ENCODE measurements at regions not wholly inside any gene's neighbourhood (a gene's known extent, or its start where the extent isn't known, plus 50 kb on each side); places are given as distances from the start of the nearest gene placed in this dataset.
"Not testable (repeated sequence)": the region's sequence is repeated elsewhere in the genome, so short reads cannot be mapped to it uniquely, and the experiment has no call there.

DNA sequence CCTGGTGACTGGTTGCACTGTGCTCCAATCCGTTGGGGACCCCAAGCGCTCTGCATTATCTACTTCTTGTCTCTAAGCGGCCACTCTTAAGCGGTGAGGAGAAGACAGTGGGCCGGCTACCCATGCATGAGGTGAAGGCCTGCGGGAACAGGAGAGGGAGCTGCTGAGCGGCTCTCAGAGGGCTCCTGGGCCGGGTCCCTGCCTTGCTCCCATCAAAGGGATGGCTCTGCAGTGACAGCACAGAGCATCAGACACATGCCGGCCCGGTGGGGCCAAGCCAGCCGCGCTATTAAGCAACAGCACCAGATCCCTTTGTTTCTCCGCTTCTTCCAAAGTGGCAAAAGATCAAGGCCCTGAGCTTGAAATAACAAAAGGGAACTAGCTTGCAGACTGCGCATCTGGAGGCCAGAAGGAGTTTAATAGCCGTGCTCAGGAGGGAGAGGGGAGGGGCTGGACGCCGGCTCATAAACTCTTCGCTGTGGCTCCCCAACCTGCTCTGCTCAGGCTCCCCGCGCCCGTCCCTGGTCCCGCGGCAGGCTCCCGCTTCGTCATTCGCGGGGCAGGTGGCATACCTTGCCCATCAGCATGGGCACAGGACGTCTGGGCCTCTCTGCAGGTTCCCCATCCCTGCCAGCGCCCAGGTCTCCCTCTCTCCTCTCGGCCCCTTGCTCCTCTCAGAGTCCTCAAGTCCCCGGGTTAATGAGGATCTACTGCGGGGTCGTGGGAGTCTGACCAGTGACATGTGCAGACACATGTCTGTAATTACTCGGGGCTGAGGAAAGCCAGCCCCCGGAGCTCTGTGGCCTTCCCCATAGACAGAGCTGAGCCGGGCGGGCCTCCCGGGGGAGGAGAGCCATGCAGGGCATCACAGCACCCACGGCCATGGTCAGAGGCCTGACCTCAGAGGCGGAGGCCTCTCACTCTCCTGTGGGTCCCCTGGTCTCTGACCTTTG is 96.7 kb downstream of the ASB1 start:
- H3K27me3 ChIP-seq (ENCODE audit: control insufficient read depth, insufficient read depth, low read length), result no peaks in the 10 kb centered on the region
- H3K4me3 ChIP-seq (ENCODE audit: low read length), result no peak overlapping the region
- peaks cover 5% of the 10 kb centered on the region for H3K4me1 ChIP-seq (ENCODE audit: control insufficient read depth, low read depth, low read length)
- H3K36me3 ChIP-seq (ENCODE audit: control insufficient read depth, low read depth, low read length), result no peaks in the 10 kb centered on the region
- no peaks in the 10 kb centered on the region for H3K9me3 ChIP-seq (ENCODE audit: control insufficient read depth, low read depth, low read length)
- H3K27ac ChIP-seq (ENCODE audit: low read length), result no peak overlapping the region
- H3K9ac ChIP-seq (ENCODE audit: low read length), result no peak overlapping the region

DNA sequence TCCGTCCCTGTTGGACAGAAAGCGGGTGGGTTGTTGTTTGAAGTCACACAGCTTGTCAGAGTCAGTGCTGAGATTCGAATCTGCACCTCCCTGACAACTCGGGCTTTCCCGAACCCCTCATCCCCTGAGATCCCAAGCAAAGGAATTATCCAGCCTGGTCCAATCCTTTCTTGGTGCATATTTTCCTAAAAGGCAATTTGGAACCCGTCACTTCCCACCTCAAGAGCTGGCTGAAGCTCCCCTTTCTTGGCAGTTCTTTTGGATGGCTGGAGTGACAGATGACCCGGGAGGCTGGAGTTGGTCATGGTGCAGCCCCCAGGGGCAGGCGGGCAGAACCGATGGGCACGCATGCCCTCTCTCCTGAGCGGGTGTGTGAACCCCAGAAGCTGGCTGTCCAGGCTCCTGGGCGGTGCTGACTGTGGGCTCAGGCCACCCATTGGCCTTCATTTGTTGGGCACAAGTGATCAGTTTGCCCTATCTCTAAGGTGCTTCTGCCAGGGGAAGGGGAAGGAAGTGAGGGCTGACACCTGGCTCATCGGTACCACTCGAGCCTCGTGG is 97.8 kb downstream of the ASB1 start:
- Histone ChIP-seq H3K27me3 (ENCODE audit: control insufficient read depth, insufficient read depth, low read length) (no peaks in the 10 kb centered on the region), H3K9me3 (ENCODE audit: control insufficient read depth, low read depth, low read length) (no peaks in the 10 kb centered on the region), H3K4me1 (ENCODE audit: control insufficient read depth, low read depth, low read length) (peaks cover 5% of the 10 kb centered on the region), H3K9ac (ENCODE audit: low read length) (no peak overlapping the region), H3K27ac (ENCODE audit: low read length) (no peak overlapping the region), H3K4me3 (ENCODE audit: low read length) (no peak overlapping the region), H3K36me3 (ENCODE audit: control insufficient read depth, low read depth, low read length) (no peaks in the 10 kb centered on the region)

DNA sequence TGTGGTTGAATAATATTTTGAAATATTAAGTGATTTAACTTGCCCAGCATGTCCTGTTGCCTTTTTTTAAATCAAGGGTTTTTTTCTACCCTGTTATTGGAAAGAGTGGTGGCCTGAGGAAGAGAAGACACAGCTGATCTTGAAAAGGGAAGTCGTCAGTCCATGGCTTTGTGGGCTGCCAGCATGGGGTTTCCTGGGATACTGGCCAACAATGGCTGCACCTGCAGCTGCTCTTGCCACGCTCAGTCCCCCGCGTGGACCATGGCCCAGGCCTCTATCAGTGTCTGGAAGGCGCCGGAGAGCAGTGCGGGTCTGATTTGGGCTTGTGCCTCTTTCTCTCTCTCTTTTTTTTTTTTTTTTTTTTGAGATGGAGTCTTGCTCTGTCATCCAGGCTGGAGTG is 99.3 kb downstream of the ASB1 start:
- Histone ChIP-seq H3K9me3 (ENCODE audit: control insufficient read depth, low read depth, low read length) (no peaks in the 10 kb centered on the region), H3K4me1 (ENCODE audit: control insufficient read depth, low read depth, low read length) (peaks cover 5% of the 10 kb centered on the region), H3K36me3 (ENCODE audit: control insufficient read depth, low read depth, low read length) (no peaks in the 10 kb centered on the region), H3K9ac (ENCODE audit: low read length) (no peak overlapping the region), H3K4me3 (ENCODE audit: low read length) (no peak overlapping the region), H3K27ac (ENCODE audit: low read length) (no peak overlapping the region), H3K27me3 (ENCODE audit: control insufficient read depth, insufficient read depth, low read length) (no peaks in the 10 kb centered on the region)

DNA sequence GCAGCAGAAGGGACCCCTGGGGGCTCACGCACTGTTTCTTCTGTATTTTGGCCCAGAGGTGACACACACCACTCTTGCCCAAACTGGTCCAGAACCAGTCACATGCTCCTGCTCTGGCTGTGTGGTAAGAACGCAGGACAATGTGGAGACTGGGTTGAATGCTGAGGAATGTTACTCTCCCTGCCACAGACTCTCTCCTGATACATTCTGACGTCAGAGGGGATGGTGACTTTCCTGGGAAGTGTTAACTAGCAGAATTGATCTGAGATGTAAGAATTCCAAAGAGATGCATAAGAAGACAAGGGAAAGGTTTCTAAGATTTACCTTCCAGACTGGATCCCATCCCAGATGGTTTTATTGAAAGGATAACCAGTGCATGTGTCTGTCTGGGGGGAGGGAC is 100.8 kb downstream of the ASB1 start:
- no peaks in the 10 kb centered on the region for H3K36me3 ChIP-seq (ENCODE audit: control insufficient read depth, low read depth, low read length)
- H3K9ac ChIP-seq (ENCODE audit: low read length), result no peak overlapping the region
- no peak overlapping the region for H3K4me3 ChIP-seq (ENCODE audit: low read length)
- H3K4me1 ChIP-seq (ENCODE audit: control insufficient read depth, low read depth, low read length), result peaks cover 5% of the 10 kb centered on the region
- peaks cover 10% of the 10 kb centered on the region for H3K9me3 ChIP-seq (ENCODE audit: control insufficient read depth, low read depth, low read length)
- H3K27ac ChIP-seq (ENCODE audit: low read length), result no peak overlapping the region
- no peaks in the 10 kb centered on the region for H3K27me3 ChIP-seq (ENCODE audit: control insufficient read depth, insufficient read depth, low read length)

DNA sequence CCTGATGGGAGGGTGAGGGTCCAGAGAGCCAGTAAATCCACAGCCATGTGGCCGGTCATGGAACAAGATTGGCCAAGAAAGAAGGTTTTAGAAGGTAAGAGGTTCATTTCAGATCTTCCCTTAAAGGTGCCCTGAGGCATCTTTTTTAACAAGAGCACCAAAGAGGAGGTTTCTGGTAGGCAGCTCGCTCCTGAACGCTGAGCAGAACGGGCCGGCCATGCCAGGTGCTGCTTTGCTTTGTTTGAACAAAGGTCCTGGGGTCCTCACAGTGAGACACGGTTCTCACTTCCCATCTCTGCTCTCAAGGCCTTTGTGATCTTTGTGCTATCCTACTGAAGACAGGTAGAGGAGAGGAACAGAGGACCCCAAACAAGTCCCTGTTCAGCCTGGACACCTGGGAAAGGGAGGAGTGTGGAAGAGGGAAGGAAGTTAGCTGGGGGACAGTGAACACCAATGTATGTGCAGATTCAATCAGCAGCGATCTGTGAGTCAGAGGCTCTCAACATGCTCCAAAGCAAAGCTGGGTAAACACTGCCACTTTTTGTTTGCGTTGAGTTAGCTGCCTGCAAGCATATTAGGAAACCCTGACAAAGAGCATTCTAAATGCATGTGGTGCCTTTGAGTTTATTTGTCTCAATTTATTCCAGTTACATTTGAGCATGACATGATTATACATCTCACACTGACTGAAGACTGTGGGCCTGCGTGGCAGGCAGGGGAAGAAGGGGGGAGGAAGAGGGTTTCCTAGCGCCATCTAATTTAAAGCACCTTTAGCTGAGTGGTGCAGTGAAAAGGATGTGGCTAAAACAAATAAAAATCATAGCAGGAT is 102.4 kb downstream of the ASB1 start:
- no peaks in the 10 kb centered on the region for H3K27me3 ChIP-seq (ENCODE audit: control insufficient read depth, insufficient read depth, low read length)
- H3K9me3 ChIP-seq (ENCODE audit: control insufficient read depth, low read depth, low read length), result peaks cover 10% of the 10 kb centered on the region
- no peak overlapping the region for H3K9ac ChIP-seq (ENCODE audit: low read length)
- H3K36me3 ChIP-seq (ENCODE audit: control insufficient read depth, low read depth, low read length), result no peaks in the 10 kb centered on the region
- peaks cover 5% of the 10 kb centered on the region for H3K4me1 ChIP-seq (ENCODE audit: control insufficient read depth, low read depth, low read length)
- no peak overlapping the region for H3K27ac ChIP-seq (ENCODE audit: low read length)
- H3K4me3 ChIP-seq (ENCODE audit: low read length), result no peak overlapping the region

DNA sequence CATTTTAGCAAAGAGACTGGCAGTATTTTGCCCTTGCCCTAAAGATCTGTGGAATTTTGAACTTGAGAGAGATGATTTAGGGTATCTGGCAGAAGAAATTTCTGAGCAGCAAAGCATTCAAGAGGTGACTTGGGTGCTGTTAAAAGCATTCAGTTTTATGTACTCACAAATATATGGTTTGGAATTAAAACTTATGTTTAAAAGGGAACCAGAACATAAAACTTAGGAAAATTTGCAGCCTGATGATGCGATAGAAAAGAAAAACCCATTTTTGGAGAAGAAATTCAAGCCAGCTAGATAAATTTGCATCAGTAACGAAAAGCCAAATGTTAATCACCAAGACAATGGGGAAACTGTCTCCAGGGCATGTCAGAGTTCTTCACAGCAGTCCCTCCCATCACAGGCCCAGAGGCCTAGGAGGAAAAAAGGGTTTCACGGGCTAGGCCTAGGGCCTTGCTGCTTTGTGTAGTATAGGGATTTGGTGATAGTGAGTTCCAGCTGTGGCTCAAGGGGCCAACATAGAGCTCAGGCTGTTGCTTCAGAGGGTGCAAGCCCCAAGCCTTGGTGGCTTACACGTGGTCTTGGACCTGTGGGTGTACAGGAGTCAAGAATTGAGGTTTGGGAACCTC is 104.4 kb downstream of the ASB1 start:
- not testable (repeated sequence) for H3K27ac ChIP-seq (ENCODE audit: low read length); H3K4me1 ChIP-seq (ENCODE audit: control insufficient read depth, low read depth, low read length); H3K4me3 ChIP-seq (ENCODE audit: low read length); H3K9ac ChIP-seq (ENCODE audit: low read length); H3K36me3 ChIP-seq (ENCODE audit: control insufficient read depth, low read depth, low read length); H3K9me3 ChIP-seq (ENCODE audit: control insufficient read depth, low read depth, low read length); H3K27me3 ChIP-seq (ENCODE audit: control insufficient read depth, insufficient read depth, low read length)

DNA sequence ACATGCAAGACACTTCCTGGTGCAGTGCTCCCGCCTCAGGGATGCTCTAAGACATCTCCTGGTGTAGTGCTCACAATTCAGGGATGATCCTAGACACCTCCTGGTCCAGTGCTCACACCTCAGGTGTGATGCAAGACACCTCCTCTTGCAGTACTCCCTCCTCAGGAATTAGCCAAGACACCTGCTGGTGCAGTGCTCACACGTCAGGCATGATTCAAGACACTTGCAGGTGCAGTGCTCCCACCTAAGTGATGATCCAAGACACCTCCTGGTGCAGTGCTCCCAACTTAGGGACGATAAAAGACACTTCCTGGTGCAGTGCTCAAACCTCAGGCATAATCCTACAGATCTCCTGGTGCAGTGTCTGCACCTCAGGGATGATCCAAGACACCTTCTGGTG is 117.0 kb downstream of the ASB1 start:
- H3K36me3 ChIP-seq (ENCODE audit: control insufficient read depth, low read depth, low read length); H3K27me3 ChIP-seq (ENCODE audit: control insufficient read depth, insufficient read depth, low read length); H3K9me3 ChIP-seq (ENCODE audit: control insufficient read depth, low read depth, low read length); H3K27ac ChIP-seq (ENCODE audit: low read length); H3K4me3 ChIP-seq (ENCODE audit: low read length); H3K4me1 ChIP-seq (ENCODE audit: control insufficient read depth, low read depth, low read length); H3K9ac ChIP-seq (ENCODE audit: low read length): not testable (repeated sequence)

DNA sequence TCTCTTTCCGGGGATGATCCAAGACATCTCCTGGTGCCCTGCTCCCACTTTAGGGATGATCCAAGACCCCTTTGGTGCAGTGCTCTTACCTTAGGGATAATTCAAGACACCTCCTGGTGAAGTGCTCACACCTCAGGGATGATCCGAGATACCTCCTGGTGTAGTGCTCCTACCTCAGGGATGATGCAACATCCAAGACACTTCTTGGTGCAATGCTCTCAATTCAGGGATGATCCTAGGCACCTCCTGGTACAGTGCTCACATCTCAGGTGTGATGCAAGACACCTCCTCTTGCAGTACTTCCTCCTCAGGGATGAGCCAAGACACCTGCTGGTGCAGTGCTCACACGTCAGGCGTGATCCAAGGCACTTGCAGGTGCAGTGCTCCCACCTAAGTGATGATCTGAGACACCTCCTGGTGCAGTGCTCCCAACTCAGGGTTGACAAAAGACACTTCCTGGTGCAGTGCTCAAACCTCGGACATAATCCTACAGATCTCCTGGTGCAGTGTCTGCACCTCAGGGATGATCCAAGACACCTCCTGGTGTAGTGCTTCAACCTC is 122.3 kb downstream of the ASB1 start:
- Histone ChIP-seq H3K9ac (ENCODE audit: low read length) (no peak overlapping the region), H3K9me3 (ENCODE audit: control insufficient read depth, low read depth, low read length) (no peaks in the 10 kb centered on the region), H3K36me3 (ENCODE audit: control insufficient read depth, low read depth, low read length) (no peaks in the 10 kb centered on the region), H3K27me3 (ENCODE audit: control insufficient read depth, insufficient read depth, low read length) (no peaks in the 10 kb centered on the region), H3K4me1 (ENCODE audit: control insufficient read depth, low read depth, low read length) (no peaks in the 10 kb centered on the region), H3K27ac (ENCODE audit: low read length) (no peak overlapping the region), H3K4me3 (ENCODE audit: low read length) (no peak overlapping the region)

DNA sequence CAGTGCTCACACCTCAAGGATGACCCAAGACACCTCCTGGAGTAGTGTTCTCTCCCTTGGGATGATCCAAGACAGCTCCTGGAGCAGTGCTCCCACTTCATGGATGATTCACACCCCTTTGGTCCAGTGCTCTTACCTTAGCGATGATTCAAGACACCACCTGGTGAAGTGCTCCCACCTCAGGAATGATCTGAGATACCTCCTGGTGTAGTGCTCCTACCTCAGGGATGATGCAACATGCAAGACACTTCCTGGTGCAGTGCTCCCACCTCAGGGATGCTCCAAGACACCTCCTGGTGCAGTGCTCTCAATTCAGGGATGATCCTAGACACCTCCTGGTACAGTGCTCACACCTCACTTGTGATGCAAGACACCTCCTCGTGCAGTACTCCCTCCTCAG is 123.1 kb downstream of the ASB1 start:
- Histone ChIP-seq H3K27ac (ENCODE audit: low read length) (no peak overlapping the region), H3K27me3 (ENCODE audit: control insufficient read depth, insufficient read depth, low read length) (no peaks in the 10 kb centered on the region), H3K9ac (ENCODE audit: low read length) (no peak overlapping the region), H3K36me3 (ENCODE audit: control insufficient read depth, low read depth, low read length) (no peaks in the 10 kb centered on the region), H3K4me1 (ENCODE audit: control insufficient read depth, low read depth, low read length) (peaks cover 4% of the 10 kb centered on the region), H3K4me3 (ENCODE audit: low read length) (no peak overlapping the region), H3K9me3 (ENCODE audit: control insufficient read depth, low read depth, low read length) (no peaks in the 10 kb centered on the region)

DNA sequence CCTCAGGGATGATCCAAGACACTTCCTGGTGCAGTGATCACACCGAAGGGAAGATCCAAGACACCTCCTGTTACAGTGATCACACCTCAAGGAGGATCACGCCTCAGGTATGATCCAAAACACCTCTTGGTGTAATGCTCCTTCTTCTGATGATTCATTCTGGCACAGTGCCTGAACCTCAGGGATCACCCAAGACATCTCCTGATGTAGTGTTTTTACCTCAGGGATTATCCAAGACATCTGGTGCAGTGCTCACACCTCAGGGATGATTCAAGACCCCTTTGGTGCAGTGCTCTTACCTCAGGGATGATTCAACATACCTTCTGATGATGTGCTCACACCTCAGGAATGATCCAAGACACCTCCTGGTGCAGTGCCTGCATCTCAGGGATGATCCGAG is 124.4 kb downstream of the ASB1 start:
- no peaks in the 10 kb centered on the region for H3K9me3 ChIP-seq (ENCODE audit: control insufficient read depth, low read depth, low read length)
- peaks cover 6% of the 10 kb centered on the region for H3K4me1 ChIP-seq (ENCODE audit: control insufficient read depth, low read depth, low read length)
- H3K27me3 ChIP-seq (ENCODE audit: control insufficient read depth, insufficient read depth, low read length), result no peaks in the 10 kb centered on the region
- no peak overlapping the region for H3K4me3 ChIP-seq (ENCODE audit: low read length)
- H3K36me3 ChIP-seq (ENCODE audit: control insufficient read depth, low read depth, low read length), result no peaks in the 10 kb centered on the region
- H3K9ac ChIP-seq (ENCODE audit: low read length), result no peak overlapping the region
- no peak overlapping the region for H3K27ac ChIP-seq (ENCODE audit: low read length)

DNA sequence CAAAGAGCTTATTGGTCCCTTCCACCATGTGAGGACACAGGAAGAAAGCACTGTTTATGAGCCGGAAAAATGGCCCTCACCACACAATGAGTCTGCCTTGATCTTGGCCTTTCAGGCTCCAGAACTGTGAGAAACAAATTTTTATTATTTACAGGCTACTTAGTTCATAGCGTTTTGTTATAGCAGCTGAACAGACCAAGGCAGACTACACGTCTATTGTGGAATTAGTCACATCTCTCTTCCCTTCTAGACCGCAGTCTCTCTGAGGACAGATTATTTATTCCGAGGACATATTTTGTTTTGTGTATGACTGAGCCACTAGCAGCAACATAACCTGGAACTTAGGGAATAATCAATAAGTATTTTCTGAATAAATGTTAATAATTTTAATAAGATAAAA is 125.5 kb downstream of the ASB1 start:
- Histone ChIP-seq H3K27me3 (ENCODE audit: control insufficient read depth, insufficient read depth, low read length) (no peaks in the 10 kb centered on the region), H3K9ac (ENCODE audit: low read length) (no peak overlapping the region), H3K36me3 (ENCODE audit: control insufficient read depth, low read depth, low read length) (no peaks in the 10 kb centered on the region), H3K27ac (ENCODE audit: low read length) (no peak overlapping the region), H3K4me3 (ENCODE audit: low read length) (no peak overlapping the region), H3K4me1 (ENCODE audit: control insufficient read depth, low read depth, low read length) (peaks cover 6% of the 10 kb centered on the region), H3K9me3 (ENCODE audit: control insufficient read depth, low read depth, low read length) (no peaks in the 10 kb centered on the region)
